ENCODE measurements at regions not wholly inside any gene's neighbourhood (a gene's known extent, or its start where the extent isn't known, plus 50 kb on each side); places are given as distances from the start of the nearest gene placed in this dataset.

GRCh38 chr1:67573311-67573872, 111.6 kb upstream of the GADD45A start:
- Histone ChIP-seq H2BK5ac (ENCODE audit: low read length) (no peak overlapping the region), H3K14ac (ENCODE audit: low read length) (no peak overlapping the region), H3K23ac (ENCODE audit: low read depth, low read length, poor library complexity) (no peak overlapping the region), H4K8ac (ENCODE audit: low read depth, low read length) (no peak overlapping the region), H3K79me1 (ENCODE audit: low read depth, low read length) (no peaks in the 10 kb centered on the region), H2BK15ac (ENCODE audit: low read length) (no peak overlapping the region), H3K9ac (ENCODE audit: low read depth, low read length, poor library complexity) (no peak overlapping the region), H3K27me3 (ENCODE audit: control insufficient read depth in 3 of 3, insufficient read depth in 3 of 3, low read depth in 1 of 3, low read length in 3 of 3) (peaks cover 0 to 16% (median 0%) of the 10 kb centered on the region in 3 experiments), H3K27ac (replicated peaks; ENCODE audit: low read length) (no peak overlapping the region), H3K4me1 (ENCODE audit: control insufficient read depth in 2 of 2, insufficient read depth in 1 of 2, low read depth in 1 of 2, low read length in 2 of 2) (peaks cover 0 to 3% of the 10 kb centered on the region in 2 donors), H3K9me3 (replicated peaks in 1 of 2; ENCODE audit: control insufficient read depth in 2 of 2, insufficient read depth in 1 of 2, low read depth in 1 of 2, low read length in 2 of 2) (no peaks in the 10 kb centered on the region), H4K91ac (ENCODE audit: low read depth, low read length, poor library complexity) (no peak overlapping the region), H2BK120ac (ENCODE audit: low read depth, low read length) (no peak overlapping the region), H2AFZ (ENCODE audit: low read length) (no peak overlapping the region), H2BK12ac (ENCODE audit: low read length) (no peak overlapping the region), H3K4me2 (ENCODE audit: insufficient read depth, low read length, poor library complexity, severe bottlenecking) (no peak overlapping the region), H2AK5ac (ENCODE audit: low read depth, low read length) (no peak overlapping the region), H3K4ac (ENCODE audit: low read length) (no peak overlapping the region), H3K36me3 (replicated peaks in 1 of 2; ENCODE audit: control insufficient read depth in 2 of 2, insufficient read depth in 2 of 2, low read length in 2 of 2) (no peaks in the 10 kb centered on the region), H3K4me3 (ENCODE audit: low read length in 2 of 2) (no peak overlapping the region), H3K18ac (ENCODE audit: low read length) (no peak overlapping the region)
- WGBS, 2 donors (ENCODE audit: extremely low coverage in 2 of 2, insufficient read length in 2 of 2, insufficient replicate concordance in 1 of 2), result no CpG with 5 or more reads among the region's 1 CpG
- DNase-seq (ENCODE audit: low spot score), result no peak

- Histone ChIP-seq H2AFZ (ENCODE audit: low read length) (no peak overlapping the region), H3K4me2 (ENCODE audit: insufficient read depth, low read length, poor library complexity, severe bottlenecking) (no peak overlapping the region), H3K9me3 (replicated peaks in 1 of 2; ENCODE audit: control insufficient read depth in 2 of 2, insufficient read depth in 1 of 2, low read depth in 1 of 2, low read length in 2 of 2) (no peaks in the 10 kb centered on the region), H3K27ac (replicated peaks; ENCODE audit: low read length) (no peak overlapping the region), H3K27me3 (ENCODE audit: control insufficient read depth in 3 of 3, insufficient read depth in 3 of 3, low read depth in 1 of 3, low read length in 3 of 3) (peaks cover 0 to 16% (median 0%) of the 10 kb centered on the region in 3 experiments), H3K23ac (ENCODE audit: low read depth, low read length, poor library complexity) (no peak overlapping the region), H2BK5ac (ENCODE audit: low read length) (no peak overlapping the region), H3K18ac (ENCODE audit: low read length) (no peak overlapping the region), H3K4ac (ENCODE audit: low read length) (no peak overlapping the region), H4K8ac (ENCODE audit: low read depth, low read length) (no peak overlapping the region), H3K9ac (ENCODE audit: low read depth, low read length, poor library complexity) (no peak overlapping the region), H3K4me3 (ENCODE audit: low read length in 2 of 2) (no peak overlapping the region), H2AK5ac (ENCODE audit: low read depth, low read length) (no peak overlapping the region), H3K79me1 (ENCODE audit: low read depth, low read length) (no peaks in the 10 kb centered on the region), H2BK120ac (ENCODE audit: low read depth, low read length) (no peak overlapping the region), H3K14ac (ENCODE audit: low read length) (no peak overlapping the region), H4K91ac (ENCODE audit: low read depth, low read length, poor library complexity) (no peak overlapping the region), H2BK15ac (ENCODE audit: low read length) (no peak overlapping the region), H2BK12ac (ENCODE audit: low read length) (no peak overlapping the region), H3K36me3 (replicated peaks in 1 of 2; ENCODE audit: control insufficient read depth in 2 of 2, insufficient read depth in 2 of 2, low read length in 2 of 2) (no peaks in the 10 kb centered on the region), H3K4me1 (ENCODE audit: control insufficient read depth in 2 of 2, insufficient read depth in 1 of 2, low read depth in 1 of 2, low read length in 2 of 2) (peaks cover 0 to 3% of the 10 kb centered on the region in 2 donors)
- WGBS, 2 donors (ENCODE audit: extremely low coverage in 2 of 2, insufficient read length in 2 of 2, insufficient replicate concordance in 1 of 2), result no CpG with 5 or more reads among the region's 5 CpGs
- DNase-seq (ENCODE audit: low spot score), result no peak
Observed at GRCh38 chr1:67574221-67574620, 110.8 kb upstream of the GADD45A start.

DNA sequence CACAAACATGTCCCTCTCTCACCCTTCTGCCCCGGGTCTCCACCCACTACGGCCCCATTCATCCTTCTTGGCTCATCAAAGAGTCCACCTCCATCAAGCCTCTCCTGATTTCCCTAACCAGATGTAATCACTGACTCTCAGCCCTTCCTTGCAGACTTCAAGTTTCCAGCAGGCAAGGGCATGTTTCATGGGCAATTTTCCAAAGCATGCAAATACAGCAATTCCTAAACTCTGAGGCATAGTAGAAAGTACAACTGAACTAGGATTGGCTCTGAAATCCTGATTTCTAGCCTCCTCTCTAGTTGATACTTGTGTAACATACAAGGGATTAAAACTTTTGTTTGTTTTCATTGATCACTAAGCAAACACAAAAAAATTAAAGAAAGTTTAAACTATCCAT, 109.1 kb upstream of the GADD45A start:
- Histone ChIP-seq H3K4me3 (ENCODE audit: low read length in 2 of 2) (no peak overlapping the region), H2BK5ac (ENCODE audit: low read length) (no peak overlapping the region), H3K4me2 (ENCODE audit: insufficient read depth, low read length, poor library complexity, severe bottlenecking) (no peak overlapping the region), H2BK120ac (ENCODE audit: low read depth, low read length) (no peak overlapping the region), H3K27ac (replicated peaks; ENCODE audit: low read length) (no peak overlapping the region), H2AK5ac (ENCODE audit: low read depth, low read length) (no peak overlapping the region), H2AFZ (ENCODE audit: low read length) (no peak overlapping the region), H3K23ac (ENCODE audit: low read depth, low read length, poor library complexity) (no peak overlapping the region), H3K79me1 (ENCODE audit: low read depth, low read length) (no peaks in the 10 kb centered on the region), H2BK15ac (ENCODE audit: low read length) (no peak overlapping the region), H3K9ac (ENCODE audit: low read depth, low read length, poor library complexity) (no peak overlapping the region), H3K36me3 (replicated peaks in 1 of 2; ENCODE audit: control insufficient read depth in 2 of 2, insufficient read depth in 2 of 2, low read length in 2 of 2) (no peaks in the 10 kb centered on the region), H3K27me3 (ENCODE audit: control insufficient read depth in 3 of 3, insufficient read depth in 3 of 3, low read depth in 1 of 3, low read length in 3 of 3) (peaks cover 0 to 12% (median 0%) of the 10 kb centered on the region in 3 experiments), H4K8ac (ENCODE audit: low read depth, low read length) (no peak overlapping the region), H3K4me1 (ENCODE audit: control insufficient read depth in 2 of 2, insufficient read depth in 1 of 2, low read depth in 1 of 2, low read length in 2 of 2) (peaks cover 0 to 3% of the 10 kb centered on the region in 2 donors), H3K4ac (ENCODE audit: low read length) (no peak overlapping the region), H3K14ac (ENCODE audit: low read length) (no peak overlapping the region), H3K18ac (ENCODE audit: low read length) (no peak overlapping the region), H3K9me3 (replicated peaks in 1 of 2; ENCODE audit: control insufficient read depth in 2 of 2, insufficient read depth in 1 of 2, low read depth in 1 of 2, low read length in 2 of 2) (no peaks in the 10 kb centered on the region), H4K91ac (ENCODE audit: low read depth, low read length, poor library complexity) (no peak overlapping the region), H2BK12ac (ENCODE audit: low read length) (no peak overlapping the region)
- no peak for DNase-seq (ENCODE audit: low spot score)
- WGBS, 2 donors (ENCODE audit: extremely low coverage in 2 of 2, insufficient read length in 2 of 2, insufficient replicate concordance in 1 of 2), result no CpG with 5 or more reads among the region's 2 CpGs

DNA sequence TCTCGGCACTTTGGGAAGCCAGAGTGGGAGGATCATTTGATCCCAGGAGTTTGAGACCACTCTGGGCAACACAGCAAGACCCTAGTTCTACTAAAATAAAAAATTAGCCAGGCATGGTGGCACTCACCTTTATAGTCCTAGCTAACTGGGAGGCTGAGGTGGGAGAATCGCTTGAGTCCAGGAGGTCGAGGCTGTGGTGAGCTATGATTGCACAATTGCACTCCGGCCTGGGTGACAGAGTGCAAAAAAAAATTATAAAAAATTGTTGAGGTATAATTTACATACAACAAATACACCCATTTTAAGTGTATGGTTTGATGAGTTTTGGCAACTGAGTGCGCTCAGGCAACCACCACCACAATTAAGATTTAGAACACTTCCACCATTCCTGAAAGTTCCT, 108.5 kb upstream of the GADD45A start:
- H3K9ac ChIP-seq (ENCODE audit: low read depth, low read length, poor library complexity), result no peak overlapping the region
- WGBS, 2 donors (ENCODE audit: extremely low coverage in 2 of 2, insufficient read length in 2 of 2, insufficient replicate concordance in 1 of 2), result no CpG with 5 or more reads among the region's 5 CpGs
- no peaks in the 10 kb centered on the region for H3K36me3 ChIP-seq (replicated peaks in 1 of 2; ENCODE audit: control insufficient read depth in 2 of 2, insufficient read depth in 2 of 2, low read length in 2 of 2)
- no peak overlapping the region for H4K8ac ChIP-seq (ENCODE audit: low read depth, low read length)
- no peak overlapping the region for H3K4me2 ChIP-seq (ENCODE audit: insufficient read depth, low read length, poor library complexity, severe bottlenecking)
- no peak overlapping the region for H3K14ac ChIP-seq (ENCODE audit: low read length)
- peaks cover 0 to 3% of the 10 kb centered on the region in 2 donors for H3K4me1 ChIP-seq (ENCODE audit: control insufficient read depth in 2 of 2, insufficient read depth in 1 of 2, low read depth in 1 of 2, low read length in 2 of 2)
- H3K4me3 ChIP-seq (ENCODE audit: low read length in 2 of 2), result no peak overlapping the region
- H3K79me1 ChIP-seq (ENCODE audit: low read depth, low read length), result no peaks in the 10 kb centered on the region
- no peak for DNase-seq (ENCODE audit: low spot score)
- no peak overlapping the region for H3K23ac ChIP-seq (ENCODE audit: low read depth, low read length, poor library complexity)
- no peak overlapping the region for H4K91ac ChIP-seq (ENCODE audit: low read depth, low read length, poor library complexity)
- no peak overlapping the region for H2BK15ac ChIP-seq (ENCODE audit: low read length)
- H2AFZ ChIP-seq (ENCODE audit: low read length), result no peak overlapping the region
- H3K18ac ChIP-seq (ENCODE audit: low read length), result no peak overlapping the region
- H2BK12ac ChIP-seq (ENCODE audit: low read length), result no peak overlapping the region
- no peak overlapping the region for H3K27ac ChIP-seq (replicated peaks; ENCODE audit: low read length)
- no peak overlapping the region for H3K4ac ChIP-seq (ENCODE audit: low read length)
- no peak overlapping the region for H2AK5ac ChIP-seq (ENCODE audit: low read depth, low read length)
- no peak overlapping the region for H2BK5ac ChIP-seq (ENCODE audit: low read length)
- H2BK120ac ChIP-seq (ENCODE audit: low read depth, low read length), result no peak overlapping the region
- H3K27me3 ChIP-seq (ENCODE audit: control insufficient read depth in 3 of 3, insufficient read depth in 3 of 3, low read depth in 1 of 3, low read length in 3 of 3), result peaks cover 0 to 6% (median 0%) of the 10 kb centered on the region in 3 experiments
- H3K9me3 ChIP-seq (replicated peaks in 1 of 2; ENCODE audit: control insufficient read depth in 2 of 2, insufficient read depth in 1 of 2, low read depth in 1 of 2, low read length in 2 of 2), result no peaks in the 10 kb centered on the region

Measured in neuronal stem cell (in vitro differentiated cells).